ENCODE measurements at regions not wholly inside any gene's neighbourhood (a gene's known extent, or its start where the extent isn't known, plus 50 kb on each side); places are given as distances from the start of the nearest gene placed in this dataset.

- TF ChIP-seq CTCF (conservative IDR thresholded peaks at IDR 0.05; ENCODE audit: low read length), result no peak
- TF ChIP-seq EZH2phosphoT487 (IDR thresholded peaks at IDR 0.05; ENCODE audit: borderline replicate concordance, low read depth, low read length), result no peak
Observed at GRCh38 chr15:97057503-97057902, 727.0 kb downstream of the NR2F2 start.
